ENCODE measurements at regions not wholly inside any gene's neighbourhood (a gene's known extent, or its start where the extent isn't known, plus 50 kb on each side); places are given as distances from the start of the nearest gene placed in this dataset.

GRCh38 chr1:36572142-36572715, 89.5 kb upstream of the CSF3R start:
- Mint-ChIP-seq H3K9me3 (no peaks in the 10 kb centered on the region), H3K27ac (no peak overlapping the region), H3K4me3 (no peak overlapping the region), H3K4me1 (peaks cover 22% of the 10 kb centered on the region), H3K27me3 (ENCODE audit: low read depth, poor library complexity) (peaks cover 36% of the 10 kb centered on the region), H3K36me3 (ENCODE audit: low read depth) (no peaks in the 10 kb centered on the region)
- TF ChIP-seq CTCF (IDR thresholded peaks at IDR 0.05), result no peak
- no peak for DNase-seq

DNA sequence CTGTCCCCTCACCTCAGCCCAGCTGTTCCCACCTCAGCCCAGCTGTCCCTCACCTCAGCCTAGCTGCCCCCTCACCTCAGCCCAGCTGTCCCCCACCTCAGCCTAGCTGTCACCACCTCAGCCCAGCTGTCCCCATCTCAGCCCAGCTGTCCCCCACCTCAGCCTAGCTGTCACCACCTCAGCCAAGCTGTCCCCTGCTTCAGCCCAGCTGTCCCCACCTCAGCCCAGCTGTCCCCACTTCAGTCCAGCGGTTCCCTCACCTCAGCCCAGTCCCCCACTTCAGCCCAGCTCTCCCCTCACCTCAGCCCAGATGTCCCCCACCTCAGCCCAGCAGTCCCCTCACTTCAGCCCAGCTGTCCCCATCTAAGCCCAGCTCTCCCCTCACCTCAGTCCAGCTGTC, 88.4 kb upstream of the CSF3R start:
- H3K27me3 Mint-ChIP-seq (ENCODE audit: low read depth, poor library complexity), result peaks cover 38% of the 10 kb centered on the region
- TF ChIP-seq CTCF (IDR thresholded peaks at IDR 0.05), result no peak
- peaks cover 14% of the 10 kb centered on the region for H3K4me1 Mint-ChIP-seq
- no peak overlapping the region for H3K27ac Mint-ChIP-seq
- no peaks in the 10 kb centered on the region for H3K36me3 Mint-ChIP-seq (ENCODE audit: low read depth)
- no peak overlapping the region for H3K4me3 Mint-ChIP-seq
- no peaks in the 10 kb centered on the region for H3K9me3 Mint-ChIP-seq
- DNase-seq, result no peak

- DNase-seq, result no peak
- H3K27me3 Mint-ChIP-seq (ENCODE audit: low read depth, poor library complexity), result peaks cover 39% of the 10 kb centered on the region
- no peaks in the 10 kb centered on the region for H3K9me3 Mint-ChIP-seq
- H3K27ac Mint-ChIP-seq, result no peak overlapping the region
- no peak for TF ChIP-seq CTCF (IDR thresholded peaks at IDR 0.05)
- peaks cover 12% of the 10 kb centered on the region for H3K4me1 Mint-ChIP-seq
- H3K4me3 Mint-ChIP-seq, result no peak overlapping the region
- no peaks in the 10 kb centered on the region for H3K36me3 Mint-ChIP-seq (ENCODE audit: low read depth)
Observed at GRCh38 chr1:36570478-36571060, 87.9 kb upstream of the CSF3R start.

- H3K9me3 Mint-ChIP-seq, result no peaks in the 10 kb centered on the region
- H3K4me1 Mint-ChIP-seq, result peaks cover 12% of the 10 kb centered on the region
- no peak for TF ChIP-seq CTCF (IDR thresholded peaks at IDR 0.05)
- no peak for DNase-seq
- H3K4me3 Mint-ChIP-seq, result no peak overlapping the region
- peaks cover 39% of the 10 kb centered on the region for H3K27me3 Mint-ChIP-seq (ENCODE audit: low read depth, poor library complexity)
- H3K36me3 Mint-ChIP-seq (ENCODE audit: low read depth), result no peaks in the 10 kb centered on the region
- H3K27ac Mint-ChIP-seq, result no peak overlapping the region
Observed at GRCh38 chr1:36570006-36570405, 87.3 kb upstream of the CSF3R start.

- Mint-ChIP-seq H3K9me3 (no peaks in the 10 kb centered on the region), H3K4me3 (no peak overlapping the region), H3K27ac (no peak overlapping the region), H3K4me1 (peaks cover 8% of the 10 kb centered on the region), H3K36me3 (ENCODE audit: low read depth) (no peaks in the 10 kb centered on the region), H3K27me3 (ENCODE audit: low read depth, poor library complexity) (peaks cover 41% of the 10 kb centered on the region)
- no peak for DNase-seq
- no peak for TF ChIP-seq CTCF (IDR thresholded peaks at IDR 0.05)
Observed at GRCh38 chr1:36567601-36568341, 85.1 kb upstream of the CSF3R start.
